ENCODE measurements at regions not wholly inside any gene's neighbourhood (a gene's known extent, or its start where the extent isn't known, plus 50 kb on each side); places are given as distances from the start of the nearest gene placed in this dataset.

GRCh38 chr3:124448954-124449353 is 281.3 kb upstream of the UMPS start:
- no peak overlapping the region for H3K27ac Mint-ChIP-seq (ENCODE audit: low read depth, unreplicated experiment)
- DNase-seq (ENCODE audit: unreplicated experiment) = no peak
- H3K36me3 Mint-ChIP-seq (ENCODE audit: insufficient read depth, unreplicated experiment) = no peaks in the 10 kb centered on the region
- no TSS peak for BruUV-seq (replicated peaks)
- intact Hi-C loops (cut with micrococcal nuclease) = no loop called here
- H3K4me3 Mint-ChIP-seq (ENCODE audit: unreplicated experiment) = no peak overlapping the region
- POLR2A ChIA-PET = no interaction called here
- no peaks in the 10 kb centered on the region for H3K9me3 Mint-ChIP-seq (ENCODE audit: unreplicated experiment)
- no peaks in the 10 kb centered on the region for H3K4me1 Mint-ChIP-seq (ENCODE audit: insufficient read depth, unreplicated experiment)
- H3K27me3 Mint-ChIP-seq (ENCODE audit: insufficient read depth, unreplicated experiment) = peaks cover 91% of the 10 kb centered on the region
- CTCF ChIA-PET = interaction anchor here (0.6 to 1.3 kb wide), 3 partner anchors 15 to 24 kb away, joined by 3 to 5 read pairs (median 3); no protein-coding TSS in a partner anchor
- no peak for TF ChIP-seq CTCF (IDR thresholded peaks at IDR 0.05; ENCODE audit: unreplicated experiment)

GRCh38 chr3:124450366-124450765 is 279.9 kb upstream of the UMPS start:
- no peak for TF ChIP-seq CTCF (IDR thresholded peaks at IDR 0.05; ENCODE audit: unreplicated experiment)
- no peaks in the 10 kb centered on the region for H3K4me1 Mint-ChIP-seq (ENCODE audit: insufficient read depth, unreplicated experiment)
- CTCF ChIA-PET = interaction anchor here (0.6 to 5.7 kb wide), 2 partner anchors 98 to 109 kb away, joined by 4 to 22 read pairs; no protein-coding TSS in a partner anchor
- no peak for DNase-seq (ENCODE audit: unreplicated experiment)
- no peaks in the 10 kb centered on the region for H3K36me3 Mint-ChIP-seq (ENCODE audit: insufficient read depth, unreplicated experiment)
- POLR2A ChIA-PET = no interaction called here
- no TSS peak for BruUV-seq (replicated peaks)
- H3K4me3 Mint-ChIP-seq (ENCODE audit: unreplicated experiment) = no peak overlapping the region
- peaks cover 97% of the 10 kb centered on the region for H3K27me3 Mint-ChIP-seq (ENCODE audit: insufficient read depth, unreplicated experiment)
- intact Hi-C loops (cut with micrococcal nuclease) = no loop called here
- no peaks in the 10 kb centered on the region for H3K9me3 Mint-ChIP-seq (ENCODE audit: unreplicated experiment)
- no peak overlapping the region for H3K27ac Mint-ChIP-seq (ENCODE audit: low read depth, unreplicated experiment)

GRCh38 chr3:124451630-124452317 is 278.5 kb upstream of the UMPS start:
- TF ChIP-seq CTCF (IDR thresholded peaks at IDR 0.05; ENCODE audit: unreplicated experiment) = no peak
- no peak for DNase-seq (ENCODE audit: unreplicated experiment)
- Mint-ChIP-seq H3K4me3 (ENCODE audit: unreplicated experiment) (no peak overlapping the region), H3K9me3 (ENCODE audit: unreplicated experiment) (no peaks in the 10 kb centered on the region), H3K4me1 (ENCODE audit: insufficient read depth, unreplicated experiment) (no peaks in the 10 kb centered on the region), H3K27ac (ENCODE audit: low read depth, unreplicated experiment) (no peak overlapping the region), H3K36me3 (ENCODE audit: insufficient read depth, unreplicated experiment) (no peaks in the 10 kb centered on the region), H3K27me3 (ENCODE audit: insufficient read depth, unreplicated experiment) (peaks cover 93% of the 10 kb centered on the region)
- intact Hi-C loops (cut with micrococcal nuclease) = no loop called here
- ChIA-PET POLR2A (interaction anchor here (0.6 kb wide), 1 partner anchor 336 kb away, joined by 4 read pairs; no protein-coding TSS in a partner anchor), CTCF (interaction anchor here (0.7 to 5.7 kb wide), 5 partner anchors 15 to 108 kb away, joined by 3 to 22 read pairs (median 3); no protein-coding TSS in a partner anchor)
- no TSS peak for BruUV-seq (replicated peaks)

GRCh38 chr3:124453189-124453588 is 277.1 kb upstream of the UMPS start:
- POLR2A ChIA-PET = no interaction called here

More at GRCh38 chr3:124453189-124453588, 277.1 kb upstream of the UMPS start:
- H3K36me3 Mint-ChIP-seq (ENCODE audit: insufficient read depth, unreplicated experiment) = no peaks in the 10 kb centered on the region
- intact Hi-C loops (cut with micrococcal nuclease) = no loop called here
- peaks cover 93% of the 10 kb centered on the region for H3K27me3 Mint-ChIP-seq (ENCODE audit: insufficient read depth, unreplicated experiment)
- no peaks in the 10 kb centered on the region for H3K9me3 Mint-ChIP-seq (ENCODE audit: unreplicated experiment)
- no peak overlapping the region for H3K27ac Mint-ChIP-seq (ENCODE audit: low read depth, unreplicated experiment)
- CTCF ChIA-PET = interaction anchor here (0.8 to 5.7 kb wide), 4 partner anchors 14 to 101 kb away, joined by 3 to 22 read pairs (median 4); no protein-coding TSS in a partner anchor
- no TSS peak for BruUV-seq (replicated peaks)
- H3K4me3 Mint-ChIP-seq (ENCODE audit: unreplicated experiment) = no peak overlapping the region
- no peak for TF ChIP-seq CTCF (IDR thresholded peaks at IDR 0.05; ENCODE audit: unreplicated experiment)
- no peaks in the 10 kb centered on the region for H3K4me1 Mint-ChIP-seq (ENCODE audit: insufficient read depth, unreplicated experiment)
- DNase-seq (ENCODE audit: unreplicated experiment) = no peak

Data from MCF 10A (cell line).